Right hindlimb (tissue), 1 donor: ENCODE measurements at regions not wholly inside any gene's neighbourhood (a gene's known extent, or its start where the extent isn't known, plus 50 kb on each side); places are given as distances from the start of the nearest gene placed in this dataset.

ENCODE experiments used
- DNase-seq: peaks from one replicate; pipeline ENCODE4 v3.0.0-alpha.2; 2018

GRCh38 chr11:8340296-8340695, 76.6 kb upstream of the LMO1 start:
- no peak for DNase-seq

- no peak for DNase-seq
Measured at GRCh38 chr11:8339592-8340022, 75.9 kb upstream of the LMO1 start.

GRCh38 chr11:8338138-8338537, 74.5 kb upstream of the LMO1 start:
- no peak for DNase-seq

GRCh38 chr11:8337130-8337795, 73.6 kb upstream of the LMO1 start:
- no peak for DNase-seq

- DNase-seq: no peak
Measured at GRCh38 chr11:8336356-8337129, 72.9 kb upstream of the LMO1 start.

- DNase-seq: no peak
Measured at GRCh38 chr11:8335683-8336082, 72.0 kb upstream of the LMO1 start.

GRCh38 chr11:8335186-8335585, 71.5 kb upstream of the LMO1 start:
- no peak for DNase-seq

- DNase-seq: no peak
Measured at GRCh38 chr11:8333811-8334401, 70.2 kb upstream of the LMO1 start.

- no peak for DNase-seq
Measured at GRCh38 chr11:8333376-8333775, 69.7 kb upstream of the LMO1 start.

- DNase-seq: no peak
Measured at GRCh38 chr11:8332891-8333290, 69.2 kb upstream of the LMO1 start.

GRCh38 chr11:8332196-8332595, 68.5 kb upstream of the LMO1 start:
- no peak for DNase-seq

- DNase-seq: no peak
Measured at GRCh38 chr11:8331767-8332166, 68.1 kb upstream of the LMO1 start.

GRCh38 chr11:8330896-8331295, 67.2 kb upstream of the LMO1 start:
- no peak for DNase-seq

GRCh38 chr11:8330404-8330803, 66.7 kb upstream of the LMO1 start:
- DNase-seq: no peak

GRCh38 chr11:8329847-8330361, 66.2 kb upstream of the LMO1 start:
- no peak for DNase-seq

- no peak for DNase-seq
Measured at GRCh38 chr11:8329336-8329735, 65.7 kb upstream of the LMO1 start.

- DNase-seq: peak; percentile 50
Measured at GRCh38 chr11:8328848-8329330, 65.2 kb upstream of the LMO1 start.

GRCh38 chr11:8328231-8328794, 64.6 kb upstream of the LMO1 start:
- DNase-seq: no peak

- DNase-seq: no peak
Measured at GRCh38 chr11:8327761-8328192, 64.1 kb upstream of the LMO1 start.

GRCh38 chr11:8326337-8326736, 62.7 kb upstream of the LMO1 start:
- DNase-seq: no peak

- no peak for DNase-seq
Measured at GRCh38 chr11:8325591-8326304, 62.1 kb upstream of the LMO1 start.

- DNase-seq: peak; percentile 9
Measured at GRCh38 chr11:8323161-8323935, 59.7 kb upstream of the LMO1 start.
